Right lobe of liver (tissue), 4 donors: ENCODE measurements at regions not wholly inside any gene's neighbourhood (a gene's known extent, or its start where the extent isn't known, plus 50 kb on each side); places are given as distances from the start of the nearest gene placed in this dataset.

ENCODE experiments used
- CTCF ChIP-seq, 4 donors: fragments of 200-600 bp in 3 of 4; fragments of 450-650 bp in 1 of 4; IDR thresholded peaks; one replicate each; pipeline versions ENCODE4 v1.5.1 to v1.8.0; 2016 to 2022; ENCODE audit warnings: antibody characterized with exemption in 4 of 4, mild to moderate bottlenecking in 2 of 4
- POLR2A ChIP-seq: fragments of 450-650 bp; IDR thresholded peaks from one replicate; pipeline ENCODE4 v1.6.1; 2017; ENCODE audit warnings: antibody characterized with exemption, mild to moderate bottlenecking
- donor health status: DM: no; HTN: no; CAD: no.
- donor health status: DM: no; HTN: no; CAD: no.
- donor health status: DM: no; HTN: yes; CAD: no.

GRCh38 chr3:59499954-59500353, 450.1 kb upstream of the CFAP20DC start:
- TF ChIP-seq CTCF (IDR thresholded peaks at IDR 0.05) (no peak), POLR2A (no peak)
